ACC112 (cell line): ENCODE measurements at regions not wholly inside any gene's neighbourhood (a gene's known extent, or its start where the extent isn't known, plus 50 kb on each side); places are given as distances from the start of the nearest gene placed in this dataset.

ENCODE experiments used
- H2AFZ ChIP-seq: fragments of 200-600 bp; sonication (generic); one replicate; pipeline ENCODE4 v1.6.0; 2017; ENCODE audit warnings: antibody characterized with exemption, low read length; ENCODE audit not compliant: unreplicated experiment
- H3K27ac ChIP-seq: fragments of 200-600 bp; sonication (generic); 2 replicates; pipeline ENCODE4 v1.5.1; 2014; ENCODE audit warnings: low read depth, mild to moderate bottlenecking, antibody characterized with exemption, low read length, moderate library complexity
- H3K27me3 ChIP-seq: fragments of 200-600 bp; sonication (generic); 2 replicates; pipeline ENCODE4 v1.6.1; 2014; ENCODE audit warnings: mild to moderate bottlenecking, antibody characterized with exemption, low read length, moderate library complexity, mixed read lengths; ENCODE audit not compliant: insufficient read depth
- H3K36me3 ChIP-seq: fragments of 200-600 bp; sonication (generic); 2 replicates; pipeline ENCODE4 v1.6.1; 2016; ENCODE audit warnings: mild to moderate bottlenecking, antibody characterized with exemption, low read length, moderate library complexity, mixed read lengths; ENCODE audit not compliant: insufficient read depth
- H3K4me1 ChIP-seq: fragments of 200-600 bp; sonication (generic); one replicate; pipeline ENCODE4 v1.6.1; 2016; ENCODE audit warnings: low read length, mixed read lengths; ENCODE audit not compliant: insufficient read depth, unreplicated experiment, control insufficient read depth
- H3K4me3 ChIP-seq: fragments of 200-600 bp; sonication (generic); 2 replicates; pipeline ENCODE4 v1.5.1; 2014; ENCODE audit warnings: mild to moderate bottlenecking, low read depth, low read length
- H3K79me2 ChIP-seq: fragments of 200-600 bp; sonication (generic); one replicate; pipeline ENCODE4 v1.6.0; 2016; ENCODE audit warnings: low read length; ENCODE audit not compliant: control insufficient read depth, unreplicated experiment, insufficient read depth

DNA sequence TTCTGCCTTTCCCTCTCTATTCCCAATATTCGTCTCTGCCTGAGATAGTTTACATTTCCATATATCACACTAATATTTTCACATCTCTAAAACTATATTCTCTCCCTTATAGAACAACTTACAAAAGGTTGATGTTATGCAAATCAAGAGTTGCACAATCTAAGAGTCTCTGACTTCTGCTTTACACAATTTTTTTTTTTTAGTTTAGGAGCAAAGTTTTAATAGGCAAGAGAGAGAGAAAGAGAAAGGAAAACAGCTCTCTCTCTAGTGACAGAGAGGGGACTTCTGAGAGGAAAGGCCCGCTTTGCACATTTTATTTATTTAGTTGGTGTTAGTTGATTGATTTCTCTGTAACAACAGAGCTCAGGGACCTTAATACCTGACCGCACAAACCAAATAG, 380.2 kb downstream of the TXNL1 start:
- Histone ChIP-seq H3K36me3 (no peaks in the 10 kb centered on the region), H3K4me3 (no peak overlapping the region), H3K4me1 (peaks cover 7% of the 10 kb centered on the region), H2AFZ (no peak overlapping the region), H3K79me2 (no peaks in the 10 kb centered on the region), H3K27me3 (no peaks in the 10 kb centered on the region), H3K27ac (no peak overlapping the region)

DNA sequence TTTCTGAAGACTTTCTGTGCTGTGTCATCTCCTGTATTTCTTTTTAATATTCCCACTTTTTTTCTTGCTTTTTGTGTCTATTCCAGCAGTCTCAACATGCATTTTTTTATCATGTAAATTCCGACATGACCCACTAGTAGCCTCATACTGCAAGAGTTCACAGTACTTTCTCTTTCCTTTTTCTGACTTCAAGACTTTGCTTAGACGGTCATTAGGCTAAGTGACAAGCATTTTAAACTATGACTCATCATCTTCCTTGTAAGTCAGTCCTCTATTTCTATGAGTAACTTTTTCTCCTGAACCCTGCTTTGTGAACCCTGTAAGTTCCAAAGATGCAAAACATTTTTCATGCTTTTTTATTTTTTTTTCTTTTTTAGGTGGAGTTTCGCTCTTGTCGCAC, 381.2 kb downstream of the TXNL1 start:
- Histone ChIP-seq H3K27ac (peak overlapping the region; percentile 36; the same call in 1 of the 2 replicates), H3K4me1 (peaks cover 7% of the 10 kb centered on the region), H3K36me3 (no peaks in the 10 kb centered on the region), H3K4me3 (peak overlapping the region; percentile 50), H3K27me3 (no peaks in the 10 kb centered on the region), H3K79me2 (no peaks in the 10 kb centered on the region), H2AFZ (peak overlapping the region; percentile 97)

DNA sequence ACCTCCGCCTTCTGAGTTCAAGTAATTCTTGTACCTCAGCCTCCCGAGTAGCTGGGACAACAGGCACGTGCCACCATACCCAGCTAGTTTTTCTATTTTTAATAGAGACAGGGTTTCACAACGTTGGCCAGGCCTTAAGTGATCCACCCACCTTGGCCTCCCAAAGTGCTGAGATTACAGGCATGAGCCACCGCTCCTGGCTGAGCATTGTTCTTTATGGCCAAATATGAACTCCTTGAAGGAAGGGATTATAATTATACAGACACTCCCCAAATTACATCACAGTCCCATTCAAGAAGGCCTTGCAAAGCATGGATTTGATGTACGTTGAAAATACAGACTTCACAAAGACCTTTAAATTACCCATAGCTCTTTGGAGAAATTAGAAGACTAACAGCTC, 381.7 kb downstream of the TXNL1 start:
- Histone ChIP-seq H3K4me3 (peak overlapping the region; percentile 50; the same call in 1 of the 2 replicates), H3K36me3 (no peaks in the 10 kb centered on the region), H2AFZ (peak overlapping the region; percentile 97), H3K4me1 (peaks cover 7% of the 10 kb centered on the region), H3K27ac (peak overlapping the region; percentile 36; the same call in 1 of the 2 replicates), H3K27me3 (no peaks in the 10 kb centered on the region), H3K79me2 (no peaks in the 10 kb centered on the region)

DNA sequence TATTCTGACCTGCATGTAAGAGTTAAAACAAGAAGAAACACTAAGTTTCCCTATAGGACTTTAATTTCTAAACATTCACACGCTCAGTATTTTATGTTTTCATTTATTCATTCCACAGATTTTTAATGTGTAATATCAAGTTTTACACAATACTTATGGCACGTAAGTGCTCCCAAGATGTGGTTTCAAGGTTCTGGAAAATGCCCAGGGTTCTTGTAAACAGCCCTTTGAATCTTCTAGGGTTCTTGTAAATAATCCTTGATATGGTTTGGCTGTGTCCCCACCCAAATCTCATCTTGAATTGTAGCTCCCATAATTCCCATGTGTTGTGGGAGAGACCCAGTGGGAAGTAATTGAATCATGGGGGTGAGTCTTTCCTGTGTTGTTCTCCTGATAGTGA, 383.0 kb downstream of the TXNL1 start:
- Histone ChIP-seq H3K36me3 (no peaks in the 10 kb centered on the region), H3K4me3 (no peak overlapping the region), H3K27me3 (no peaks in the 10 kb centered on the region), H3K79me2 (no peaks in the 10 kb centered on the region), H3K4me1 (peaks cover 7% of the 10 kb centered on the region), H2AFZ (no peak overlapping the region), H3K27ac (no peak overlapping the region)

DNA sequence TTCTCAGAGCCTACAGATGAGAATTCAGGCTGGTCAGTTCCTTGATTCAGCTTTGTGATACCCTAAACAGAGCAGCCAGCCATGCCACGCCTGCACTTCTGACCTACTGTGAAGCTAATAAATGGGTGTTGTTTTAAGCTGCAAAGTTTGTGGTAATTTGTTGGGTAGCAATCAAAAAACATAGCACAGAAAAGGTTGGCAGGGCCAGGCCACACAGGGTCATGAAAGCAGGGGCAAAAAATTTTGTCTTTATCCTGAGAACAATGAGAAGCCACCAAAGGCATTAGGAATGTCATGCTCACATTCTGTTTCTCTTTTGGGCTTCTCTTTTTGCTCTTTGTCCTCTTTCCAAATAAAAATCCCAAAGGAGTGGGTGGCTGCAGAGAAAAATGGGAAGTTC, 385.9 kb downstream of the TXNL1 start:
- Histone ChIP-seq H3K79me2 (no peaks in the 10 kb centered on the region), H3K27ac (no peak overlapping the region), H3K36me3 (no peaks in the 10 kb centered on the region), H3K27me3 (no peaks in the 10 kb centered on the region), H3K4me1 (peaks cover 7% of the 10 kb centered on the region), H2AFZ (no peak overlapping the region), H3K4me3 (no peak overlapping the region)

DNA sequence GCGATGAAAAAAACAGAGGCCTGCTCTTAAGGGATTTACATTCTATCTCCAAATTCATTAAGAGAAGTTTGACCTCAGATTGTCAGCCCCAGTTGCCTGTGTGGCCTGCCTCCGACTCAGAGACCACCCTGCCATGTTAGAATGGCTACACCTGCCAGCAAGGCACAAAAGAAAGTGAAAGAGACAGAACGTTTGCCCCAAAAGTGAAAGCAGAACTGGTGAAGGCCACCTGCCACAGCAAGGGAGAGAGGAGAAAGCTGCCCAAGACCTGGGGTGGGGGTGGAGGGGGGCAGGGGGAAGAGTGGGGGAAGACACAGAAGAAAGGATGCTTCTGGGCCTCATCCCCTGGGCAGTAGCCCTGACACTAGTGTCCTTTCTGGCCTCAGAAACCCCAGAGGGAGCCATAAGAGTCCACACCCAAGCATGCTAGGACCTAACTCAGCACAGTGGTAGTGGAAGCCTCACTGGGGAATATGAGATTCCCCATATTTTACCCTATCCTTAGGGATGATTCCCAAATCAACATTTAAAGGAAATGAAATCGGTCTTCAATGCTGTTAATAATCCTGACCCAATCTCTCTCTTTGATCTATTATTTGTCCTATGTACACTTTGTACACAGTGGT, 389.7 kb downstream of the TXNL1 start:
- Histone ChIP-seq H3K4me3 (no peak overlapping the region), H3K27me3 (no peaks in the 10 kb centered on the region), H3K27ac (no peak overlapping the region), H3K36me3 (no peaks in the 10 kb centered on the region), H2AFZ (no peak overlapping the region), H3K79me2 (no peaks in the 10 kb centered on the region), H3K4me1 (no peaks in the 10 kb centered on the region)

DNA sequence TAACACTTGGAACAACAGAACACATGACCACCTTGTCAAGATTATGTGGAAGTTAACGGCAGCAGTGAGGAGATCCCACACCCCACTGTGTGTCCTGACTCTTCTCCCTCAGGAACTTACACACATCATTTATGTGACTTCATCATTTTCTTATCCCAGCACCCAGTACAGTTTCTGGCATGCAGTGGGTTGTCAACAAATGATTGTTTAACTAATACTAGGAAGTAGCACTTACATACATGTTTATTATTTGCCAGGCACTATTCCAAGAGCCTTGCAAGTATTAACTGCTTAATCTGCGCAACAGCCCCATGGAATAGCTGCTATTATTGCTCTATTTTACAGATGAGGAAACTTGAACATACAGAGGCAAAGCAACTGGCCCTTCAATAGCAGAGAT, 391.5 kb downstream of the TXNL1 start:
- no peaks in the 10 kb centered on the region for H3K79me2 ChIP-seq

DNA sequence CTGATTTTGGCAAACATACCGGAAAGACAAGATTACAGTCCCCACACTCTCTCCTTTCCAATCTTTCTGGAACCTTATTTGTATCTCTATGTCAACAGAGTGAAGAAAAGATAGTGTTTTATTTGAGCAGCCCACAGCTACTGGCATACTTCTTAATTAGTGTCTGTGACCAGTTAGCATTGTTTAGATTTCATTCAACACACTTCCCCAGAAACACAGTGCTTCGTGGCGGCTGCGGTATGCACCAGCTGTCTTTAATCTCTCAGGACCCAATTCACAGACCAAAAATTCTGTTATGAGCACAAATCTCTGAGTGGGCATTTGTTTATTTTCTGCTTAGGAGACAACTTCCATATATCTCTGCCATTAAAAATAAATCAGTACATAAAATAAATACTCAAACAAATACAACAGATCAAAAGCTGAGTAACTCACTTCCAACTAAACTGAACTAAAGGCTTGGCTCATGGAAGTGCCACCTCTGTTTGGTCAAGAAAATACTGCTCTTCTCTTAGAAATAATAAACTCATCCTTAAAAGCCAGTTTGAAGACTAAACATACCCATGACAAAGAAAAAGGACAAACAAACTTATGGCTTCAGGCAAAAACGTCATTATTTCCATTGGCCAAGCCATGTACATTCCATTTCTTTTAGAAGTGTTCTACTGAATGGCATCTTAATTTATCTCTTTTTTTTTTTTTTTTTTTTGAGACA, 392.4 kb downstream of the TXNL1 start:
- Histone ChIP-seq H3K79me2 (no peaks in the 10 kb centered on the region), H3K4me3 (peak overlapping the region; percentile 16; the same call in 1 of the 2 replicates), H3K4me1 (no peaks in the 10 kb centered on the region), H3K36me3 (no peaks in the 10 kb centered on the region), H3K27ac (no peak overlapping the region), H2AFZ (no peak overlapping the region), H3K27me3 (no peaks in the 10 kb centered on the region)

More for the DNA sequence above, 391.5 kb downstream of the TXNL1 start:
- Histone ChIP-seq H3K27ac (no peak overlapping the region), H3K4me1 (no peaks in the 10 kb centered on the region), H3K36me3 (no peaks in the 10 kb centered on the region), H2AFZ (no peak overlapping the region), H3K27me3 (no peaks in the 10 kb centered on the region), H3K4me3 (no peak overlapping the region)

DNA sequence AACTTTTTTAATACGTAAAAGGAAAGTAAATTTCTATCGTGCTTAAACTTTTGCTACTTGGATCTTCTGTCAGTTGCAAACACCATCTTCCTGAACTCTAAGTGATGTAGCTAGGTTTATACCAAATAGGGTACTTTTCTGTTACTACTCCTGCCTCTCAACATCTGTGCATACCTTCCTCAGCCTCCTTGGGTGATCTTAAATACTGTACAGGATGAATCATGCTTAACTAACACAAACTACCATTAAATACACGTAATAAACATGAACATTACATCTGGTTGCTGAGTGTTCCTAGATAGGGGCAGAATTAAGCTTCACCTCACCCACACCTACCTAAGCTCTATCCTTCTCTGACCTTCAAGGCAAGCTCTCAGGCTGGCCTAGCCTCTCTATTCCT, 398.0 kb downstream of the TXNL1 start:
- H3K4me3 ChIP-seq = no peak overlapping the region

DNA sequence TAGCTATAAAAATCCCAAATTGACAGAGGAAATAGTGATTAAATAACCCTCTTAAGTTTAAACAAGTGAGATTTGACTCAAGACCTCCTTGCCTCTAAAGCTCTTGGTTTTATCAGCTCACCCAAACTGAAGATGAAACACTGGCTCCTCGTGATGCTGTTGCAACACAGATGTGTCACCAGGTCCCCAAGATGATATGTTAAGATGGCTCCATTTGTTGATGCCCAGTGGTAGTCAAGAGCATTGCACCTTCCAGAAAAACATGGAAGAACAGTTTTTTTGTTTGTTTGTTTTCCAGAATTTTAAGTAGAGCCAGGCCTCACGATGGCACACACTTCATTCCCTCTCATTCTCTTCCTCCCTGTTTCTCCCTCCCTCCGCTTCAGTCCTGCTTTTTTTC, 399.8 kb downstream of the TXNL1 start:
- Histone ChIP-seq H3K4me3 (no peak overlapping the region), H3K27ac (no peak overlapping the region), H3K27me3 (no peaks in the 10 kb centered on the region), H2AFZ (no peak overlapping the region), H3K79me2 (no peaks in the 10 kb centered on the region), H3K4me1 (peaks cover 5% of the 10 kb centered on the region), H3K36me3 (no peaks in the 10 kb centered on the region)

More for the DNA sequence above, 398.0 kb downstream of the TXNL1 start:
- H3K79me2 ChIP-seq = no peaks in the 10 kb centered on the region
- no peaks in the 10 kb centered on the region for H3K4me1 ChIP-seq
- no peak overlapping the region for H3K27ac ChIP-seq
- H3K27me3 ChIP-seq = no peaks in the 10 kb centered on the region
- no peak overlapping the region for H2AFZ ChIP-seq
- H3K36me3 ChIP-seq = no peaks in the 10 kb centered on the region

DNA sequence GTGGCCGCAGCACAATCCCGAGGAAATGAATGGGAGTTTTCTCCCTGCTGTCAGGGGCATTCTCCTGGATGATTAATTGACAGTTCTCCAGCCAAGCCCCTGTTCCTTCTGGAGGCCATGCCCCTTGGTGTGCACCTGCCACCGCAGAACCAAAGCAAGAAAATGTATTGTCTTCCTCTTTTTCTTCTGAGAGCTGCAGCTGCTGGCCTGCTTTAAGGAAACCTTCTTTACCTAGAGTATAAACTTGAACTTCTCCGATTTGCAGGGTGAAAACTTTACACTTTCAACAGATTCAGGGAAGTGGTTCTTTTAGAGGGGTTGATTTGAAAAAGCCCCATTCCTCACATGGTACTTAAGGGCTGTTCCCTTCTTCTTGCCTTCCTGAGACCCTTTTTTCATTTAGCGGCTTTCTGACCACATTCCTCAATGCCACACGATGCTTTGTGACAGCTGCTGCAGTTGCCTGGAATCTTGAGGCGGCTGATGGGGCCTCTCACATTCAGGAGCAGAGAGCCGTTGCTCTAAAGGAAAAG, 402.8 kb downstream of the TXNL1 start:
- Histone ChIP-seq H3K4me1 (peaks cover 9% of the 10 kb centered on the region), H2AFZ (no peak overlapping the region), H3K4me3 (no peak overlapping the region), H3K27me3 (no peaks in the 10 kb centered on the region), H3K79me2 (no peaks in the 10 kb centered on the region), H3K27ac (no peak overlapping the region), H3K36me3 (no peaks in the 10 kb centered on the region)
